Fibroblast of lung (primary cell): ENCODE measurements at regions not wholly inside any gene's neighbourhood (a gene's known extent, or its start where the extent isn't known, plus 50 kb on each side); places are given as distances from the start of the nearest gene placed in this dataset.

Experiments used
- EZH2 ChIP-seq: IDR thresholded peaks from 2 replicates; pipeline ENCODE4 v1.5.1; 2012; ENCODE audit warnings: low read length, control low read depth, mild to moderate bottlenecking; ENCODE audit errors: missing control alignments
- TF ChIP-seq, protein P1 (sequence below), 2 donors: IDR thresholded peaks in 1 of 2; conservative IDR thresholded peaks in 1 of 2; 1 replicate in 1 of 2; 2 replicates in 1 of 2; pipeline ENCODE4 v1.5.1; 2011 to 2012; ENCODE audit warnings: low read length in 2 of 2, control low read depth in 1 of 2, inconsistent platforms in 1 of 2, low read depth in 1 of 2, mild to moderate bottlenecking in 1 of 2

DNA sequence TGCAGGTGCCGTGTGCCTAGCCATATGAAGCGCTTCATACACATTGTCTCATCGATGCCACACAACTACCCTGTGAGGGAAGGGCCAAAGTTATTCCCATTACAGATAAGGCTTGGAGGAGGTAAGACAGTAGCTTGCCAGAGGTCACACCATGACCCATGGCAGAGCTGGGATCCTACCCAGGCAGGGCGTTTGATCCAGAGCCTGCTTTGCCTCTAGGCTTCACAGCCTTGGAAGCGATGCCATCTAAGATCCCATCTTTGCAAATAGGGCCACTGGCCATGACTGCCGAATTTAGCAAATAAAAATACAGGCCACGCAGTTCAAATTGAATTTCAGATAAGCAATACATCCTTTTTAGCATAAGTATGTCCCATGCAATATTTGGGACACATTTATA is 358.2 kb downstream of the BCOR start:
- TF ChIP-seq, protein P1, sequence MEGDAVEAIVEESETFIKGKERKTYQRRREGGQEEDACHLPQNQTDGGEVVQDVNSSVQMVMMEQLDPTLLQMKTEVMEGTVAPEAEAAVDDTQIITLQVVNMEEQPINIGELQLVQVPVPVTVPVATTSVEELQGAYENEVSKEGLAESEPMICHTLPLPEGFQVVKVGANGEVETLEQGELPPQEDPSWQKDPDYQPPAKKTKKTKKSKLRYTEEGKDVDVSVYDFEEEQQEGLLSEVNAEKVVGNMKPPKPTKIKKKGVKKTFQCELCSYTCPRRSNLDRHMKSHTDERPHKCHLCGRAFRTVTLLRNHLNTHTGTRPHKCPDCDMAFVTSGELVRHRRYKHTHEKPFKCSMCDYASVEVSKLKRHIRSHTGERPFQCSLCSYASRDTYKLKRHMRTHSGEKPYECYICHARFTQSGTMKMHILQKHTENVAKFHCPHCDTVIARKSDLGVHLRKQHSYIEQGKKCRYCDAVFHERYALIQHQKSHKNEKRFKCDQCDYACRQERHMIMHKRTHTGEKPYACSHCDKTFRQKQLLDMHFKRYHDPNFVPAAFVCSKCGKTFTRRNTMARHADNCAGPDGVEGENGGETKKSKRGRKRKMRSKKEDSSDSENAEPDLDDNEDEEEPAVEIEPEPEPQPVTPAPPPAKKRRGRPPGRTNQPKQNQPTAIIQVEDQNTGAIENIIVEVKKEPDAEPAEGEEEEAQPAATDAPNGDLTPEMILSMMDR (conservative IDR thresholded peaks at IDR 0.05 in 1 of 2, IDR thresholded peaks at IDR 0.05 in 1 of 2; ENCODE audit: low read depth in 1 of 2, low read length in 2 of 2), result no peak
- TF ChIP-seq EZH2, result no peak
